HG02970 (cell line): ENCODE measurements at regions not wholly inside any gene's neighbourhood (a gene's known extent, or its start where the extent isn't known, plus 50 kb on each side); places are given as distances from the start of the nearest gene placed in this dataset.

Source experiments
- ATAC-seq: cut with Tn5 transposase; IDR thresholded peaks from one replicate; pipeline ENCODE4 v1.9.1; 2021; ENCODE audit warnings: mild to moderate bottlenecking, moderate library complexity, moderate number of reproducible peaks; ENCODE audit not compliant: unreplicated experiment, low FRiP score

GRCh38 chr10:131644864-131645658, 255.7 kb upstream of the PPP2R2D start:
- no peak for ATAC-seq

DNA sequence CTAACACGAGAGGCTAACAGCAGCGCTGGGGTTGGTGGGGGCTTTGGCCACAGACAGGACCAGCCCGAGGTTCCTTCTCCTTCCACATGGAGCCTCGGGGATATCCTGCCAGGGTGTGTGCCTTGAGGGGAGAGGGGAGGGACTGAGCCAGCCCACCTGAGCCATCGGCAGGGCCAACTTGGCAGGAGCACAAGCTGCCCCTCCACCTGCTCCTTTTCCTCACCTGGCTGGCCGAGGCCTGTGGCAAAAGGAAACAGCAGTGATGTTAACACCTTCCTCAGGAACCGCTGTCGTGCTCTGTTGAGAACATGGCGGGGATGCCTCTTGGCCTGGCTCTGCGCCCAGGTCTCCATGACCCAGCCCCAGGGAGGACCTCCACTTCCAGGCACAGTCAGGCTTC, 255.1 kb upstream of the PPP2R2D start:
- no peak for ATAC-seq

DNA sequence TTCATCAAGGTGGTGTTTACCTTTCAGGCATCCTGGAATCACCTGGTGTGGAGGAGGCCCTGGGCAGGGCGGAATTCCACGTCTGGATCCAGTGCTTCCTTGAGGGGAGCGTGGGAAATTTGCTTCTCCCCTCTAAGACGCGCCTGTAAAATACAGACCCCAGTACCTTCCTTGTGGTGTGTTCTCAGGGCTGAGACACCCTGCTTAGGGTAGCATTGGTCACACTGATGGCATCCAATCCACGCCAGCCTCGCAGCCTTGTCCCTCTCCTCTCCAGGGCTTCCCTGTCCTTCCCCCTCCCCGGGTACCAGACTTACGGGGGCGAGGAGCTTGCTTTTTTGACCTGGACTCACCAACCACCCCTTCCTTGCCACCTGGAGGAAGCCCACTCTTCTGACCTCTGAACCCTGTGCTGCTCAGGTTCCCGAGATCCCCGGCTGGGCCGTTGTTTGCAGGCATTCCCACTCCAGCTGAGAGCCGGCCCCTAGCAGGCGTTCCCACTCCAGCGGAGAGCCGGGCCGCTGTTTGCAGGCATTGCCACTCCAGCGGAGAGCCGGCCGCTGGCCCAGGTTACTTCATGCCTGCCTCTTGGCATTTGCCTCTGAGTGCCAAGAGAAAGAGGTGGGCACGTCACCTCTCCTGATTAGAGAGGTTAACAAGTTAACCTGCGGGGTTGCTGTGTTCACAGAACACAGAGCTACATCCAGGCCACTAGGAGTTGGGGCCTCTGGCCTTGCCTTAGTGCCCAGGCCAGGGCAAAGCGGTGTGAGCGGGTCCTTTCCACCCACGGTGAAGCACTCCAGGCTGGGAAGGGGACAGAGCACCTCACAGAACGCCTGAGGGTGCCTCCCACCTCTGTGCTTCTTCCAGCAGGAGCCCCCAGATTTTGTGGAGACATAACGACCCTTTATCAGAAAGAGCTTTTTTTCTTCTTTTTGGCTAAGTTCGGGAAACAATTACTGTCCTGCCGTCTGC, 254.0 kb upstream of the PPP2R2D start:
- ATAC-seq, result no peak

DNA sequence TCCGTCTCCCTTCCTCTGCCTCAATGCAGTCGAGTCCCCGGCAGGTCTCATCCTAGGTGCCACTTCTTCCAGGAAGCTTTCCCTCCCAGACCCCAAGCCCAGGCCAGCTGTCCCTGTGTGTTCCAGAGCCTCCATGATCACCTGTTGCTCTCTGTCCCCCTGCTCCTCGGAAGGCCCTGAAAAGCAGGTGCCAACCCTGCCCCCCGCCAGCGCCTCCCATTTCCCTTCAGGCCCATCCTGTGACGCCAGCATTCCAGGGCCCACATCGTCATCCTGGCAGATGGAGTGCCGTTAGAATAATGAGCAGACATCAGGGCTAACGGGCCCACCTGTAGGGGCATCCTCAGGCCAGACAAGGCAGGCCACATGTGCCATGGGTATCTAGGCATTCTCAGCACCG, 253.0 kb upstream of the PPP2R2D start:
- ATAC-seq, result no peak

DNA sequence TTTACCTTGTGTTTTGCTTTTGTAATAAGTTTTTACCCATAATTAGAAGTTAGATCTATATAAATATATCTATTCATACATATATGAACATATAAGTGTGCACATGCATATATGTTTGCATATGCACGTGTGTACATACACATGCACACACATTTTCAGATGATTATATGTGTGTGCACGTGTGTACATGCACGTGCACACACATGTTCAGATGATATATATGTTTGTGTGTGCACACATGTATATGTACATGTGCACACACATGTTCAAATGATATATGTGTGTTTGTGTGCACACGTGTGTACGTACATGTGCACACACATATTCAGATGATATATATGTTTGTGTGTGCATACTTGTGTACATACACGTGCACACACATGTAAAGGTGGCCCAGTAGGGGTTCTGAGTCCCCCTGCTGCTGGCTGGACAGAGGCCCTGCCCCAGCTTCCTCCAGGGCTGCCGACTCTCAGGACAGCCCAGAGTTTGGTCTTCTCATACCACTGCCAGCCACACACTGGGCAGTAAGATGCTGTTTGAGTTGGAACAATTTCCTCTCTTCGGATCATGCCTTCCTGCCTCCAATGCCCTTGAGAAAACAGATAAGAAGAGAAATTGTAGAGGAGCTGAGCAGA, 252.3 kb upstream of the PPP2R2D start:
- ATAC-seq, result no peak

DNA sequence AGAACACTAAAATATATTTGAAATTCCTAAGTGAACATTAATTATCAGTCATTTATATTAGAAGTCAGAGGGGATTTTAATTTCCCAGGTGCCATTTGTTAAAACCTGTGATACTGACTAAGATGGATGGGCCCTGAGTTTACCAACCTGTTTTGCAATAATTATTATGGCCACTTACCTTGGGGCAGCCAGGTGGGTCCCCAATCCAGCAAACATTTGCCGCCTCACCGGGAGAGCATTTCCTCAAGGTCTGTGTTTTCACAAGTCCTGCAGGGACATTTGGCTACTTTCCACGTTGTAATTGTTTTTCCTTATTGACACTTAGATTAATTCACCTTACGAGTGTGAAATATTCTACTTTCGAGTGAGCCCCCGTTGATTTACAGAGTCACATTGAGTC, 251.2 kb upstream of the PPP2R2D start:
- ATAC-seq, result no peak

DNA sequence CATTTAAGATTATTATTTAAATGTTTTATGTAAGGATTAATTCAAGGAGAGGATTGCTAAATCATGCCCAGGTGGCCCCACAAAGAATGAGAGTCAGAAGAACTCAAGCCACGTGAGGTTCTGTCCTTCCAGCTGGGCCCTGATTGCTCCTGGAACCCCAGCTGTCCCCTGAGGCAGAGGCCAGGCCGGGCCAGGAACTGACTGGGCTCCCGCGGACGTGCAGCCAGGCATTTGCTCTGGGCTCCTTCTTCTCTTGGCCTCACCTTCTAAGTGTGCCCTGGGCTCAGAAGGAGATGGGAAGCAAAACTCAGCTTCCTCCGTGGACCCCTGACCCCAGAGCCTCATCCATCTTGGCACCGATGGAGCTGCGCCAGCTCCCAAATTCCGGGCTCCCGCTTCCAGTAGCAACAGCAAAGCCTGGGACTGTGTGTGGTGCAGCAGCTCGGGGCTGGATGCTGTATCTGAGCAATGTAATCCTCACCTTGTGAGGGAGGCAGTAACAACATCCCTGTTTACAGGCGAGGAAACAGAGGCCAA, 250.6 kb upstream of the PPP2R2D start:
- ATAC-seq, result no peak

GRCh38 chr10:131650771-131651673, 249.8 kb upstream of the PPP2R2D start:
- ATAC-seq, result no peak

DNA sequence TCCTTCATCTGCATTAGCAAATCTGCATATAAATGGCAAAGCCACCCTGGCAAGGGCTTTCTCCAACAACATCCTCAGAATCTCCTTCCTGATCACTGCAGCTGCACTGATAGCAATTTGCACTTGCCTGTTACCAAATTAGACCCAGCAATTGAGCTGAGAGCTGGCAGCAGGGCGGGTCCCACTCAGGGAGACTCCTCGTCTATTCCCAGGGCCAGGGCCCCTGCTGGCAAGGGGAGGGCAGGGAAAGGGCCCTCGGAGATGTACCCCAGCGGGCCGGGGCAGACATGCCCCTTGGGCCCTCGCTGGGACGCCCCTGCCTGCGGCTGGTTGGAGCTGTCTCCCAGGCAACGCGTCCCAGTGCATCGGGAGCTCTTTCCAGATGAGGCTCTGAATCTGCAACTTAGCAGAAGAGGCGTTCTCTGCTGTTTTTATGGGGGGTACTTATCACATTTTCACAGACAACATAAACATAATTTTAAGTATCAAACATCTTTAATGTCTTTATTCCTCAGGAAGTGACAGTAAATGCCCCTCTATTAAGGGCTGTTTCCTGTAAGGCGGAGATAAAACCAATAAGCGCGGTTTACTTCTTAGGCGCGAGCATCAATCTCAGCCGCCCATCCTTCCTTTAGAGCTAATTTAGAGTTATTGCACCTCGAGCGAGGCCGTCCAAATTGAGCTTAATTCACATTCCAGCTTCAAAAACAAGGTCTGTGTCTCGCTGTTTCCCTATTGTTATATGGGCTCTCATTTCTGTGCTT, 249.0 kb upstream of the PPP2R2D start:
- ATAC-seq, result no peak

DNA sequence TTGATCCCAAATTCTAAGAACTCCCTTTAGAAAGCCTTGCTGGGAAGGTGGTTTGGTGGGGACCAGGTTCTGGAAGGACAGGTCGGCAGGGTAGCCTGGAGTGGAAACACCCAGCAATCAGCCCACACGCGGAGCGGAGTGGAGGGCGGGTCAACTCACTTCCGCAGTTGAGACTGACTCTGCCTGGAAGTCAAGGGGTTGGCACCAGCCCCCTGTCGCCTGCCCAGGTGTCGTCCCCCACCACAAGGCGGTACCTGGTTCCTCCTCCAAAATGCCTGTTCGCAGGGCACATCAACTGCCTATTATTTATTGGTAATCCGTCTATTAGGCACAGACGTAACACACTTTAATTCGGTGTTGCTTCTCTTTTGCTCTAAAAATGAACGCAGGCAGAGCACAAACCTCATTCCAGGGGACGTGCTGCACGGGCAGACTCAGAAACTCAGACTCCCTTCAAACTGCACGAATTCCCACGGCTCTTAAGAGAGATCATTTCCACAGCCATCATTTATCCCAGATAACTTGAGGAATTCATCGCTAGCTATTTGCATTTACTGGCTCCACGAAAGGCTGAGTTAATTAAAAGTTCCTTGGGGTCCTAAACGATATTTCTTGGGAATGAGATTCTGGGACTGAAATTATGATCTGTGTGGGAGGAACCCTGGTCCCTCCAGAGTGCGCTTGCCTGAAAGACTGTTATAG, 248.2 kb upstream of the PPP2R2D start:
- ATAC-seq, result no peak

- ATAC-seq, result no peak
These were observed 247.7 kb upstream of the PPP2R2D start for GRCh38 chr10:131653140-131653539.

DNA sequence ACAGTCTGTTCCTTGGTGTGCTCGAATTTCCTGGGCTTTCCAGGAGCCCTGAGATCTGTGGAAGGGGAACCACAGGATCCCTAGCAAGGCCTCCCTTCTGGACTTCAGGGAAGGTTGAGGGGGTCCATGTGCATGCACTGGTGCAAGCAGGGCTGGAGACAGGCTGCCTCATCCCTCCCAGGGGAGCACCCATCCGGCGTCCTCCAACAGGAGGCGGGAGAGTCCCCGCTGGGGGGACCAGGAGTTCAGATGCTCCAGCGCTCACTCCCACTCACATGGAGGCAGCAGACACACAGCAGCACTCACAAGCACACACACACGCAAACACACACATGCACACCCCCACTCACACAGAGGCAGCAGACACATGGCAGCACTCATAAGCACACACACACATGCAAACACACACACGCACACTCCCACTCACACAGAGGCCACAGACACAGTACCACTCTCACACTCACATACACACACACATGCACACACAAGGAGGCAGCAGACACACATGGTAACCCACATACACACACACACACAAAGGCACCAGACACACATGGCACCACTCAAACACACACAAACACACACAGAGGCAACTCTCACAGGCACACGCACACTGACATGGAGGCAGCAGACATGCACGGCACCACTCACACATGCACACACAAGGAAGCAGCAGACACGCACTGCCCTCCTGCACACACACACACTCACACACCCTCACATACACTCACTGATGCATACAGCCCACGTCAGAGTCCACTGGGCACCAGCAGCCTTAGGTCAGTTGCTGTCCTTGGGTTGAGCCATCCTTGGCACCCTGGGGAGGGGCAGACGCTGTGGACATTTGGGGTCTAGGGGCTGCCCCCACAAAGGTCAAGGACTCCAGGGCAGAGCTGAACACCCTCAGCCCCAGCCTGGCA, 247.0 kb upstream of the PPP2R2D start:
- ATAC-seq, result no peak

- no peak for ATAC-seq
These were observed 246.2 kb upstream of the PPP2R2D start for GRCh38 chr10:131654471-131655087.

GRCh38 chr10:131655101-131655849, 245.5 kb upstream of the PPP2R2D start:
- no peak for ATAC-seq

GRCh38 chr10:131656009-131656408, 244.8 kb upstream of the PPP2R2D start:
- ATAC-seq, result no peak

DNA sequence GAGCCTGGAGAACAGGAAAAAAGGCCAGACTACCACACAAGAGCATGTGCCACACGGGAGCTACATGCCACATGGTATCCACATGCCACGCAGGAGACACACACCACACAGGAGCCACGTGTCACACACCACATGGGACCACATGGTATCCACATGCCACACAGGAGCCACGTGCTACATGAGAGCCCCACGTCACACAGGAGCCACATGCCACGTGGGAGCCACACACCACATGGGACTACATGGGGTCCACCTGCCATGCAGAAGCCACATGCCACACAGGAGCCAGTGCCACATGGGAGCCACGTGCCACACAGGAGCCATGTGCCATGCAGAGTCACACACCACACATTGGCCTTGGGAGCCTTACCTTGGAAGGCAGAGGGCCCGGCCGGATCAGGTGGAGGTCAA, 244.4 kb upstream of the PPP2R2D start:
- no peak for ATAC-seq
